ENCODE measurements at regions not wholly inside any gene's neighbourhood (a gene's known extent, or its start where the extent isn't known, plus 50 kb on each side); places are given as distances from the start of the nearest gene placed in this dataset.

DNA sequence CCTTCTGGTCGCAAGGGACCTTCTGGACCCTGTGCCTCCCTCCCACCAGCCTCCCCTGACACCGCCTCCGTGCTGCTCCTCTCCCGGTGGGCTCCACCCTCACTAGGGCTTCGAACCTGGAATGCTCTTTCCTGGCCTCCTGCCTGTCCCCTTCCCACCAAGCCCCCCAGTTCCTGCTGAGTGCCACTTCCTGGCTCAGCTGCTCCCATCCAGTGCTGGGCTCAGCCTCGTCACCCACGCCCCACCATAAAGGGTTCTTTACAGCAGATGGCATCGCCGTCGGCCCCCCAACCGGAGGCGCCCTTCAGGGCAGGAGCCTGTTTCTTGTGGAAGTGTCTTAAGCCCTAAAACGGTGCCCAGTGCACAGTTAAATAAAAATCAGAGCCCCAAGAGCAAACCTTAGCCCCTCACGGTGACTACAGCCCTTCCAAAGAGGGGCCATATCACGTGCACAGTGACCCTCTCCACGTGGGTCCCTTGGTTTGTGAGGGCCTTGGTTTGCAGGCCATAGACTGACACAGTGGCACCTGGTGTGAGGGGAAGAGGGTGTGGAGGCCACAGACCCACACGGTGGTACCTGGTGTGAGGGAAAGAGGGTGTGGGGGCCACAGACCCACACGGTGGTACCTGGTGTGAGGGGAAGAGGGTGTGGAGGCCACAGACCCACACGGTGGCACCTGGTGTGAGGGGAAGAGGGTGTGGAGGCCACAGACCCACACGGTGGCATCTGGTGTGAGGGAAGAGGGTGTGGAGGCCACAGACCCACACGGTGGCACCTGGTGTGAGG is 111.4 kb downstream of the METRNL start (continued):
- no peak for TF ChIP-seq HOXB5 (CRISPR knock-in tag; IDR thresholded peaks at IDR 0.05)
- TF ChIP-seq HDAC2 (IDR thresholded peaks at IDR 0.05) = no peak

DNA sequence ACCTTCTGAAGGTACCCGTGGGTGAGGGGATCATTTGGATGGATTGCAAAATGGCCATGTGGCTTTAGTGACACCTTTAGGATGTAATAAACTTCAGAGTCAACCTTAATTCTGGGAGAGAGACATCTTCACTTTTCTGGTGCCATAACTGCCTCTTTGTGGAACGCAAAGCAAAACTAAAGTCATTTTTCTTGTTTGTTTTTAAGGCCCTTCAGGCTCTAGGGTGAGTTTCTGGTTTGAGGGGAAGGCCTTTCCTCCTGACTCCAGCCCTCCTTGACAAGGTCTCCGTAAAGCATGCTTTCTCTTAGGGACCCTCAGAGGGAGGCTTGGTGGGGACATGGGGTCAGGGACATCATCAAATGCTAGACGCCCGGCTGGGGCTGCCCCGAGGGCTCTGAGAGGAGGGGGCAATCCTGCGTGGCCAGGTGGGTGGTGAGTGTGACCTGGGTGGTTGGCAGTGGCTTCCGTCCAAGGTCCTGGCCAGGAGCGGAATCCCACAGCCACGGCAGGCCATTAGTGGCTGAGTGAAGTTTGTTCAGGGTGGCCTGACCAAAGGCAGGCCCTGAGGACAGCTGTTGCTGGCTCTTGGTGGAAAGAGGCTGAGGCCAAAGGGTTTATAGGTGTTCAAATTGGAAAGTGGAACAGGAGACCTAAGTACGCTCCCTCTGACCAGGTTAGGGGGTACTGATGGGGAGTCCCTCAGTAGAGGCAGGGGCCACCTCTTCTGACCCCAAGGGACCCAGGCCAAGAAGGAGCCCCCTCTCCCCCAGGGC is 112.2 kb downstream of the METRNL start:
- Histone ChIP-seq H3K4me2 (no peak overlapping the region), H3K27ac (no peak overlapping the region), H3K4me1 (no peaks in the 10 kb centered on the region), H3K4me3 (no peak overlapping the region), H3K9me3 (peaks cover 3% of the 10 kb centered on the region; the same call in 1 of the 3 replicates)
- ChIA-PET CTCF (no interaction called here), POLR2A (no interaction called here)
- WGBS (ENCODE audit: missing lambda C conversion rate) = 73% methylated on average over 11 of the region's 11 CpGs
- DNase-seq (ENCODE audit: low read depth in 1 of 2, low spot score in 1 of 2) (no peak), FAIRE-seq (no peak), ATAC-seq (no peak)
- TF ChIP-seq RFX5 (IDR thresholded peaks at IDR 0.05) (no peak), HOXA7 (CRISPR knock-in tag; IDR thresholded peaks at IDR 0.05) (no peak), ESRRA (IDR thresholded peaks at IDR 0.05; ENCODE audit: borderline replicate concordance, low read length) (no peak), NPAS2 (CRISPR knock-in tag; IDR thresholded peaks at IDR 0.05; ENCODE audit: borderline replicate concordance) (no peak)
- TF ChIP-seq, protein P1, sequence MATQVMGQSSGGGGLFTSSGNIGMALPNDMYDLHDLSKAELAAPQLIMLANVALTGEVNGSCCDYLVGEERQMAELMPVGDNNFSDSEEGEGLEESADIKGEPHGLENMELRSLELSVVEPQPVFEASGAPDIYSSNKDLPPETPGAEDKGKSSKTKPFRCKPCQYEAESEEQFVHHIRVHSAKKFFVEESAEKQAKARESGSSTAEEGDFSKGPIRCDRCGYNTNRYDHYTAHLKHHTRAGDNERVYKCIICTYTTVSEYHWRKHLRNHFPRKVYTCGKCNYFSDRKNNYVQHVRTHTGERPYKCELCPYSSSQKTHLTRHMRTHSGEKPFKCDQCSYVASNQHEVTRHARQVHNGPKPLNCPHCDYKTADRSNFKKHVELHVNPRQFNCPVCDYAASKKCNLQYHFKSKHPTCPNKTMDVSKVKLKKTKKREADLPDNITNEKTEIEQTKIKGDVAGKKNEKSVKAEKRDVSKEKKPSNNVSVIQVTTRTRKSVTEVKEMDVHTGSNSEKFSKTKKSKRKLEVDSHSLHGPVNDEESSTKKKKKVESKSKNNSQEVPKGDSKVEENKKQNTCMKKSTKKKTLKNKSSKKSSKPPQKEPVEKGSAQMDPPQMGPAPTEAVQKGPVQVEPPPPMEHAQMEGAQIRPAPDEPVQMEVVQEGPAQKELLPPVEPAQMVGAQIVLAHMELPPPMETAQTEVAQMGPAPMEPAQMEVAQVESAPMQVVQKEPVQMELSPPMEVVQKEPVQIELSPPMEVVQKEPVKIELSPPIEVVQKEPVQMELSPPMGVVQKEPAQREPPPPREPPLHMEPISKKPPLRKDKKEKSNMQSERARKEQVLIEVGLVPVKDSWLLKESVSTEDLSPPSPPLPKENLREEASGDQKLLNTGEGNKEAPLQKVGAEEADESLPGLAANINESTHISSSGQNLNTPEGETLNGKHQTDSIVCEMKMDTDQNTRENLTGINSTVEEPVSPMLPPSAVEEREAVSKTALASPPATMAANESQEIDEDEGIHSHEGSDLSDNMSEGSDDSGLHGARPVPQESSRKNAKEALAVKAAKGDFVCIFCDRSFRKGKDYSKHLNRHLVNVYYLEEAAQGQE (IDR thresholded peaks at IDR 0.05) = no peak
- TF ChIP-seq, protein P2, sequence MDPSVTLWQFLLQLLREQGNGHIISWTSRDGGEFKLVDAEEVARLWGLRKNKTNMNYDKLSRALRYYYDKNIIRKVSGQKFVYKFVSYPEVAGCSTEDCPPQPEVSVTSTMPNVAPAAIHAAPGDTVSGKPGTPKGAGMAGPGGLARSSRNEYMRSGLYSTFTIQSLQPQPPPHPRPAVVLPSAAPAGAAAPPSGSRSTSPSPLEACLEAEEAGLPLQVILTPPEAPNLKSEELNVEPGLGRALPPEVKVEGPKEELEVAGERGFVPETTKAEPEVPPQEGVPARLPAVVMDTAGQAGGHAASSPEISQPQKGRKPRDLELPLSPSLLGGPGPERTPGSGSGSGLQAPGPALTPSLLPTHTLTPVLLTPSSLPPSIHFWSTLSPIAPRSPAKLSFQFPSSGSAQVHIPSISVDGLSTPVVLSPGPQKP (IDR thresholded peaks at IDR 0.05; ENCODE audit: low read depth, low read length) = no peak
- TF ChIP-seq, protein P3, sequence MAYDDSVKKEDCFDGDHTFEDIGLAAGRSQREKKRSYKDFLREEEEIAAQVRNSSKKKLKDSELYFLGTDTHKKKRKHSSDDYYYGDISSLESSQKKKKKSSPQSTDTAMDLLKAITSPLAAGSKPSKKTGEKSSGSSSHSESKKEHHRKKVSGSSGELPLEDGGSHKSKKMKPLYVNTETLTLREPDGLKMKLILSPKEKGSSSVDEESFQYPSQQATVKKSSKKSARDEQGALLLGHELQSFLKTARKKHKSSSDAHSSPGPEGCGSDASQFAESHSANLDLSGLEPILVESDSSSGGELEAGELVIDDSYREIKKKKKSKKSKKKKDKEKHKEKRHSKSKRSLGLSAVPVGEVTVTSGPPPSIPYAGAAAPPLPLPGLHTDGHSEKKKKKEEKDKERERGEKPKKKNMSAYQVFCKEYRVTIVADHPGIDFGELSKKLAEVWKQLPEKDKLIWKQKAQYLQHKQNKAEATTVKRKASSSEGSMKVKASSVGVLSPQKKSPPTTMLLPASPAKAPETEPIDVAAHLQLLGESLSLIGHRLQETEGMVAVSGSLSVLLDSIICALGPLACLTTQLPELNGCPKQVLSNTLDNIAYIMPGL (CRISPR knock-in tag; IDR thresholded peaks at IDR 0.05; ENCODE audit: borderline replicate concordance) = no peak
- TF ChIP-seq, protein P4, sequence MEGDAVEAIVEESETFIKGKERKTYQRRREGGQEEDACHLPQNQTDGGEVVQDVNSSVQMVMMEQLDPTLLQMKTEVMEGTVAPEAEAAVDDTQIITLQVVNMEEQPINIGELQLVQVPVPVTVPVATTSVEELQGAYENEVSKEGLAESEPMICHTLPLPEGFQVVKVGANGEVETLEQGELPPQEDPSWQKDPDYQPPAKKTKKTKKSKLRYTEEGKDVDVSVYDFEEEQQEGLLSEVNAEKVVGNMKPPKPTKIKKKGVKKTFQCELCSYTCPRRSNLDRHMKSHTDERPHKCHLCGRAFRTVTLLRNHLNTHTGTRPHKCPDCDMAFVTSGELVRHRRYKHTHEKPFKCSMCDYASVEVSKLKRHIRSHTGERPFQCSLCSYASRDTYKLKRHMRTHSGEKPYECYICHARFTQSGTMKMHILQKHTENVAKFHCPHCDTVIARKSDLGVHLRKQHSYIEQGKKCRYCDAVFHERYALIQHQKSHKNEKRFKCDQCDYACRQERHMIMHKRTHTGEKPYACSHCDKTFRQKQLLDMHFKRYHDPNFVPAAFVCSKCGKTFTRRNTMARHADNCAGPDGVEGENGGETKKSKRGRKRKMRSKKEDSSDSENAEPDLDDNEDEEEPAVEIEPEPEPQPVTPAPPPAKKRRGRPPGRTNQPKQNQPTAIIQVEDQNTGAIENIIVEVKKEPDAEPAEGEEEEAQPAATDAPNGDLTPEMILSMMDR (IDR thresholded peaks at IDR 0.05) = no peak

DNA sequence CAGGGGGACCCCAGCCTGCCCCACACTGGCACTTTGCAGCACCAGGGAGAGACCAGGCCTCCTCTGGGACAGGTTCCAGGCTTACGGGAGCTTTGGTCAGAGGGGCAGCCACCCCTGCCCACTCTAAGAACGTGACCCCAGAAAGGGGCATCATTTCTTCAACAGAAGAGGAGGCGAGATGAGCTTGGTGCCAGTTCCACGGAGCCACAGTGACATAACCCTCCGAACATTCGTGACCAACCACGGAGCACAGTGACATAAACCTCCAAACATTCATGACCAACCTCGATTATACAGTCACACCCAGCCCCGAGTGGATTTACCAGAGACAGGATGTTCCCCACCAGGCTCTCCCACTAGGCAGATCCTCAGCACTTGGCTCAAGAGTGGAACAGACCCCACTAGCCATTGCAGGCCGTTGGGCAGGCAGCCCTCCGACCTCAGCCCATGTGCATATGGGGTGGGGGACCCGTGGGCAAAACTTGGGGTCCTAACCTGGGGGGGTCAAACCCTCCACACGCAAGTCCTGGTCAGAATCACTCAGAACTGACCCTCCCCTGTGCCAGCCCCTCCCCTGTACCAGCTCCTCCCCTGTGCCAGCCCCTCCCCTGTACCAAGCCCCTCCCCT is 112.9 kb downstream of the METRNL start:
- ATAC-seq (no peak), DNase-seq (ENCODE audit: low read depth in 1 of 2, low spot score in 1 of 2) (no peak), FAIRE-seq (no peak)
- no peak overlapping the region for H3K27ac ChIP-seq
- peaks cover 3% of the 10 kb centered on the region; the same call in 1 of the 3 replicates for H3K9me3 ChIP-seq
- 59% methylated on average over 13 of the region's 13 CpGs for WGBS (ENCODE audit: missing lambda C conversion rate)
- ChIA-PET CTCF (no interaction called here), POLR2A (no interaction called here)
- H3K4me2 ChIP-seq = no peak overlapping the region
- H3K4me3 ChIP-seq = no peak overlapping the region
- H3K4me1 ChIP-seq = no peaks in the 10 kb centered on the region
- TF ChIP-seq ZNF302 (CRISPR knock-in tag; IDR thresholded peaks at IDR 0.05) = no peak
- TF ChIP-seq RFX5 (IDR thresholded peaks at IDR 0.05) = no peak
- TF ChIP-seq EHMT2 (IDR thresholded peaks at IDR 0.05; ENCODE audit: low read depth) = no peak
- TF ChIP-seq CBX8 (IDR thresholded peaks at IDR 0.05) = no peak
- no peak for TF ChIP-seq KDM1A (IDR thresholded peaks at IDR 0.05; ENCODE audit: low read depth)
- no peak for TF ChIP-seq NR3C1 (IDR thresholded peaks at IDR 0.05)
- TF ChIP-seq, protein P2 (IDR thresholded peaks at IDR 0.05; ENCODE audit: low read depth, low read length) = no peak
- TF ChIP-seq PHF8 (IDR thresholded peaks at IDR 0.05; ENCODE audit: borderline replicate concordance, low read depth) = no peak
- no peak for TF ChIP-seq MYC (IDR thresholded peaks at IDR 0.05; ENCODE audit: borderline replicate concordance, low read length)
- no peak for TF ChIP-seq FOXS1 (CRISPR knock-in tag; IDR thresholded peaks at IDR 0.05)
- no peak for TF ChIP-seq EP300 (IDR thresholded peaks at IDR 0.05)
- no peak for TF ChIP-seq MAZ (IDR thresholded peaks at IDR 0.05; ENCODE audit: borderline replicate concordance, low read depth, low read length)
- TF ChIP-seq ESRRA (IDR thresholded peaks at IDR 0.05; ENCODE audit: borderline replicate concordance, low read length) = no peak
- TF ChIP-seq RAD21 (conservative IDR thresholded peaks at IDR 0.05 in 1 of 2, IDR thresholded peaks at IDR 0.05 in 1 of 2) = no peak
- no peak for TF ChIP-seq KDM5A (IDR thresholded peaks at IDR 0.05)

All from A549 (cell line).